Right lobe of liver (tissue), 6 donors: ENCODE measurements at regions not wholly inside any gene's neighbourhood (a gene's known extent, or its start where the extent isn't known, plus 50 kb on each side); places are given as distances from the start of the nearest gene placed in this dataset.

Experiments used
- ATAC-seq, 4 donors: fragments of 200-7000 bp; cut with Tn5 transposase; one replicate each; pipeline ENCODE4 v1.9.1; 2020; ENCODE audit warnings: mild to moderate bottlenecking in 4 of 4, moderate library complexity in 4 of 4
- DNase-seq, 3 donors: peaks; one replicate each; pipeline ENCODE4 v3.0.0-alpha.2; 2020
- H3K27ac ChIP-seq, 3 donors: fragments of 200-600 bp; one replicate each; pipeline ENCODE4 v1.8.0; 2022
- H3K27me3 ChIP-seq, 2 donors: fragments of 200-600 bp; one replicate each; pipeline ENCODE4 v1.8.0; 2022
- H3K36me3 ChIP-seq, 4 donors: fragments of 200-600 bp; sonication (generic) in 1 of 4; one replicate each; pipeline versions ENCODE4 v1.5.1 to v1.8.0; 2017 to 2022; ENCODE audit warnings: control low read depth in 1 of 4
- H3K4me1 ChIP-seq, 4 donors: fragments of 200-600 bp; sonication (generic) in 1 of 4; one replicate each; pipeline versions ENCODE4 v1.5.1 to v1.8.0; 2017 to 2022; ENCODE audit warnings: control low read depth in 1 of 4
- H3K4me3 ChIP-seq, 3 donors: fragments of 200-600 bp; one replicate each; pipeline ENCODE4 v1.8.0; 2022
- H3K9me3 ChIP-seq, 4 donors: fragments of 200-600 bp; sonication (generic) in 1 of 4; one replicate each; pipeline versions ENCODE4 v1.5.1 to v1.8.0; 2017 to 2022; ENCODE audit warnings: control low read depth in 1 of 4
- CTCF ChIP-seq, 4 donors: fragments of 200-600 bp in 3 of 4; fragments of 450-650 bp in 1 of 4; IDR thresholded peaks; one replicate each; pipeline versions ENCODE4 v1.5.1 to v1.8.0; 2016 to 2022; ENCODE audit warnings: antibody characterized with exemption in 4 of 4, mild to moderate bottlenecking in 2 of 4
- POLR2A ChIP-seq: fragments of 450-650 bp; IDR thresholded peaks from one replicate; pipeline ENCODE4 v1.6.1; 2017; ENCODE audit warnings: antibody characterized with exemption, mild to moderate bottlenecking
- WGBS: methylation state at CpG from one replicate; pipeline ENCODE4 v1.1.6; 2018; ENCODE audit warnings: low coverage, low lambda C conversion rate; ENCODE audit not compliant: insufficient coverage; ENCODE audit errors: missing lambda C conversion rate; 5-methylcytosine and 5-hydroxymethylcytosine counted together
- intact Hi-C, 2 donors: fragments of 100-400 bp; cut with DNase I; formaldehyde crosslinking; loops; one replicate each; pipeline versions ENCODE4 v1.11.2 to v1.14.1; 2022
- donor health status: DM: no; HTN: yes; CAD: no.
- donor health status: DM: no; HTN: no; CAD: no.
- donor health status: DM: no; HTN: no; CAD: no.
- donor health status: DM: no; HTN: yes; CAD: no.
- donor health status: DM: no; HTN: yes; CAD: no.

- Histone ChIP-seq H3K9me3 (no peaks in the 10 kb centered on the region), H3K4me3 (no peak overlapping the region), H3K4me1 (no peaks in the 10 kb centered on the region), H3K36me3 (no peaks in the 10 kb centered on the region), H3K27ac (no peak overlapping the region), H3K27me3 (no peaks in the 10 kb centered on the region)
- TF ChIP-seq CTCF (IDR thresholded peaks at IDR 0.05) (no peak), POLR2A (no peak)
- DNase-seq (no peak), ATAC-seq (no peak)
- intact Hi-C loops: no loop called here
Observed at GRCh38 chr7:118531566-118531965, 307.1 kb downstream of the ANKRD7 start.

GRCh38 chr7:118559207-118559606 lies 334.7 kb downstream of the ANKRD7 start:
- no peak for TF ChIP-seq POLR2A
- no peak for TF ChIP-seq CTCF (IDR thresholded peaks at IDR 0.05)
- Histone ChIP-seq H3K27ac (no peak overlapping the region), H3K4me3 (no peak overlapping the region), H3K36me3 (no peaks in the 10 kb centered on the region), H3K27me3 (no peaks in the 10 kb centered on the region), H3K4me1 (no peaks in the 10 kb centered on the region), H3K9me3 (peaks cover 0 to 4% (median 0%) of the 10 kb centered on the region in 4 donors)
- intact Hi-C loops: no loop called here
- 13% methylated on average over 1 of the region's 1 CpG for WGBS
- DNase-seq: no peak
- no peak for ATAC-seq

- no peaks in the 10 kb centered on the region for H3K27me3 ChIP-seq
- H3K27ac ChIP-seq: no peak overlapping the region
- intact Hi-C loops: no loop called here
- no peak overlapping the region for H3K4me3 ChIP-seq
- no peak for DNase-seq
- H3K36me3 ChIP-seq: no peaks in the 10 kb centered on the region
- ATAC-seq: no peak
- no peak for TF ChIP-seq POLR2A
- no peak for TF ChIP-seq CTCF (IDR thresholded peaks at IDR 0.05)
- WGBS: 47% methylated on average over 2 of the region's 2 CpGs
- H3K9me3 ChIP-seq: peaks cover 0 to 3% (median 0%) of the 10 kb centered on the region in 4 donors
- no peaks in the 10 kb centered on the region for H3K4me1 ChIP-seq
Observed at GRCh38 chr7:118563311-118563710, 338.8 kb downstream of the ANKRD7 start.

GRCh38 chr7:118572604-118573003 lies 348.1 kb downstream of the ANKRD7 start:
- H3K27ac ChIP-seq: no peak overlapping the region
- H3K4me1 ChIP-seq: no peaks in the 10 kb centered on the region
- WGBS: 6% methylated on average over 1 of the region's 1 CpG
- DNase-seq (no peak), ATAC-seq (no peak)
- H3K27me3 ChIP-seq: no peaks in the 10 kb centered on the region
- intact Hi-C loops: no loop called here
- no peak overlapping the region for H3K4me3 ChIP-seq
- H3K36me3 ChIP-seq: no peaks in the 10 kb centered on the region
- no peaks in the 10 kb centered on the region for H3K9me3 ChIP-seq
- TF ChIP-seq CTCF (IDR thresholded peaks at IDR 0.05): no peak
- TF ChIP-seq POLR2A: no peak

GRCh38 chr7:118573085-118573484 lies 348.6 kb downstream of the ANKRD7 start:
- Histone ChIP-seq H3K36me3 (no peaks in the 10 kb centered on the region), H3K27me3 (no peaks in the 10 kb centered on the region), H3K4me3 (no peak overlapping the region), H3K4me1 (no peaks in the 10 kb centered on the region), H3K9me3 (no peaks in the 10 kb centered on the region), H3K27ac (no peak overlapping the region)
- ATAC-seq (no peak), DNase-seq (no peak)
- 60% methylated on average over 5 of the region's 5 CpGs for WGBS
- TF ChIP-seq POLR2A: no peak
- TF ChIP-seq CTCF (IDR thresholded peaks at IDR 0.05): no peak
- intact Hi-C loops: no loop called here
